ENCODE measurements at regions not wholly inside any gene's neighbourhood (a gene's known extent, or its start where the extent isn't known, plus 50 kb on each side); places are given as distances from the start of the nearest gene placed in this dataset.

GRCh38 chr2:207233731-207234130 is 68.0 kb upstream of the KLF7 start:
- no peak for DNase-seq (ENCODE audit: low spot score)
- no peak for TF ChIP-seq CTCF (IDR thresholded peaks at IDR 0.05; ENCODE audit: borderline replicate concordance, control extremely low read depth, extremely low read depth, insufficient read depth, missing control alignments)
- in situ Hi-C loops (cut with MboI; ENCODE audit: low sequenced_read_pairs, unreplicated experiment), result no loop called here

- no peak for TF ChIP-seq CTCF (IDR thresholded peaks at IDR 0.05; ENCODE audit: borderline replicate concordance, control extremely low read depth, extremely low read depth, insufficient read depth, missing control alignments)
- no peak for DNase-seq (ENCODE audit: low spot score)
- in situ Hi-C loops (cut with MboI; ENCODE audit: low sequenced_read_pairs, unreplicated experiment), result no loop called here
Measured at GRCh38 chr2:207235621-207236020, 69.9 kb upstream of the KLF7 start.

- DNase-seq (ENCODE audit: low spot score), result no peak
- in situ Hi-C loops (cut with MboI; ENCODE audit: low sequenced_read_pairs, unreplicated experiment), result no loop called here
- TF ChIP-seq CTCF (IDR thresholded peaks at IDR 0.05; ENCODE audit: borderline replicate concordance, control extremely low read depth, extremely low read depth, insufficient read depth, missing control alignments), result no peak
Measured at GRCh38 chr2:207236156-207236935, 70.6 kb upstream of the KLF7 start.

- TF ChIP-seq CTCF (IDR thresholded peaks at IDR 0.05; ENCODE audit: borderline replicate concordance, control extremely low read depth, extremely low read depth, insufficient read depth, missing control alignments), result no peak
- DNase-seq (ENCODE audit: low spot score), result no peak
- in situ Hi-C loops (cut with MboI; ENCODE audit: low sequenced_read_pairs, unreplicated experiment), result no loop called here
Measured at GRCh38 chr2:207238831-207239701, 73.3 kb upstream of the KLF7 start.

GRCh38 chr2:207239754-207240494 is 74.2 kb upstream of the KLF7 start:
- in situ Hi-C loops (cut with MboI; ENCODE audit: low sequenced_read_pairs, unreplicated experiment), result no loop called here
- no peak for DNase-seq (ENCODE audit: low spot score)
- TF ChIP-seq CTCF (IDR thresholded peaks at IDR 0.05; ENCODE audit: borderline replicate concordance, control extremely low read depth, extremely low read depth, insufficient read depth, missing control alignments), result no peak

GRCh38 chr2:207240649-207241048 is 74.9 kb upstream of the KLF7 start:
- in situ Hi-C loops (cut with MboI; ENCODE audit: low sequenced_read_pairs, unreplicated experiment), result no loop called here
- TF ChIP-seq CTCF (IDR thresholded peaks at IDR 0.05; ENCODE audit: borderline replicate concordance, control extremely low read depth, extremely low read depth, insufficient read depth, missing control alignments), result no peak
- no peak for DNase-seq (ENCODE audit: low spot score)
